ENCODE measurements at regions not wholly inside any gene's neighbourhood (a gene's known extent, or its start where the extent isn't known, plus 50 kb on each side); places are given as distances from the start of the nearest gene placed in this dataset.

DNA sequence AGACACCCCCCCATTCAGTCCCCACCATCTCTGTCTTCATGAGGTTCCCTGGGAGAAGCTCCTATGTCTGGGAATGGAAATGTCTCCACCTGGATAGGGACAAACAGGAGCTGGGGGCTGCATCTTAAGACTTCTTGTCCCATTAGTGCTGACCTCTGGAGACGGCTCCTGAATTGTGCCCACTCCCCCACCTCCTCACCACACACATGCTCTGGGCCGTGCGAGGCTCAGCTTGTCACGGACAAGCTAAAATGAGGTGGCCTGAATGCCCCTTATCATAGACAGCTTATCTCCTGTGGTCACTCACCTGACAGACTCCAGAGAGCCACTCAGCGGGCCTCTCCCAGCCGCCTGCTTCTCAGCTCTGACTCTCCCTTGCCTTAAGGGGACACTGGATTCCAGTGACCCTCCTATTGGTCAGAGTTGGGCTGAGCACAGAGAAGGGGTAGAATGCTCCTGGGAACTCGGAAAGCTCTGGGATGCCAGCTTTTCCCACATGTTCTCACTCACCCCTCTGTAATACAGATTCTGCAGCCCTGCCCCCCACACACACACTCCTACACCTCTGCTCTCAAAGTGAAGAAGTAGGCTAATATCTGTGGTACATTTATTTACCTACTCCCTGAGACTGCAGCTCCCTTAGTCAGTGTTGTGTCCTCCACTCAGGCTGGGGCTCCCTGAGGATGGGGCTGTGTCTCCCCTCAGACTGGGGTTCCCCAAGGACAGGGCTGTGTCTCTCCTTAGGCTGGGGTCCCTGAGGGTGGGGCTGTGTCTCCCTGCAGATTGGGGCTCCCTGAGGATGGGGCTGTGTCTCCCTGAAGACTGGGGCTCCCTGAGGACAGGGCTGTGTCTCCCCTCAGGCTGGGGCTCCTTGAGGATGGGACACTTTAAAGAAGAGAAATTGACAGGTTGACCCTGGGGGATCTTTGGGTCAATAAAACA is 167.5 kb downstream of the VEGFA start:
- Histone ChIP-seq H3K9me3 (no peaks in the 10 kb centered on the region), H3K4me1 (peaks cover 13% of the 10 kb centered on the region), H3K36me3 (ENCODE audit: insufficient read depth in 1 of 2, low read depth in 1 of 2) (no peaks in the 10 kb centered on the region), H3K27ac (peak overlapping the region; percentile 41), H3K4me3 (no peak overlapping the region), H3K27me3 (ENCODE audit: insufficient read depth in 3 of 3, low read length in 2 of 3) (no peaks in the 10 kb centered on the region)
- TF ChIP-seq, protein P1, sequence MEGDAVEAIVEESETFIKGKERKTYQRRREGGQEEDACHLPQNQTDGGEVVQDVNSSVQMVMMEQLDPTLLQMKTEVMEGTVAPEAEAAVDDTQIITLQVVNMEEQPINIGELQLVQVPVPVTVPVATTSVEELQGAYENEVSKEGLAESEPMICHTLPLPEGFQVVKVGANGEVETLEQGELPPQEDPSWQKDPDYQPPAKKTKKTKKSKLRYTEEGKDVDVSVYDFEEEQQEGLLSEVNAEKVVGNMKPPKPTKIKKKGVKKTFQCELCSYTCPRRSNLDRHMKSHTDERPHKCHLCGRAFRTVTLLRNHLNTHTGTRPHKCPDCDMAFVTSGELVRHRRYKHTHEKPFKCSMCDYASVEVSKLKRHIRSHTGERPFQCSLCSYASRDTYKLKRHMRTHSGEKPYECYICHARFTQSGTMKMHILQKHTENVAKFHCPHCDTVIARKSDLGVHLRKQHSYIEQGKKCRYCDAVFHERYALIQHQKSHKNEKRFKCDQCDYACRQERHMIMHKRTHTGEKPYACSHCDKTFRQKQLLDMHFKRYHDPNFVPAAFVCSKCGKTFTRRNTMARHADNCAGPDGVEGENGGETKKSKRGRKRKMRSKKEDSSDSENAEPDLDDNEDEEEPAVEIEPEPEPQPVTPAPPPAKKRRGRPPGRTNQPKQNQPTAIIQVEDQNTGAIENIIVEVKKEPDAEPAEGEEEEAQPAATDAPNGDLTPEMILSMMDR (IDR thresholded peaks at IDR 0.05): no peak
- intact Hi-C loops (cut with DNase I): no loop called here
- 88 to 93% (median 90%) methylated on average over 7 of the region's 7 CpGs for WGBS, 3 donors
- ATAC-seq (no peak), DNase-seq (peak in 1 of 2 donors; percentile 4)

DNA sequence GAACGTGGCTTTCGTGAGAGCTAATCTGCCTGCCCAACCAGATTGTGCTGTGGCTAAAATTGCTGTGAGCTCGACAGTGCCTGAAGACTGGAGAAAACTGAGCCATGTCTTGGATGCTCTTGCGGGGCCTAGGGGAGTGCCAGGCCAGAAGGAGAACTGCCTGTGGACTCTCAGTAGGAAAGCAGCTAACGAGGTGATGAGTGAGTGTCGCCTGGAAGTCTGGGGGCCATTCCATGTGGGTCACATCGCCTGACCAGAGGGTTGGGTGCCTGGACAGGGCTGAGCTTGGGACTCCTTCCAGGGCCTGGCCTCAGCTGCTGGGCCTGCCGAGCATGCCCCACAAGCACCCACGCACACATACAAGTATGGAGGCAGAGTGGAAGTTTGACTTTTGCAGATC is 166.5 kb downstream of the VEGFA start:
- DNase-seq (peak; percentile 42 to 76), ATAC-seq (peak; percentile 87 to 91 (median 89))
- Histone ChIP-seq H3K36me3 (ENCODE audit: insufficient read depth in 1 of 2, low read depth in 1 of 2) (no peaks in the 10 kb centered on the region), H3K27ac (peak overlapping the region; percentile 41), H3K4me1 (peaks cover 13% of the 10 kb centered on the region), H3K4me3 (no peak overlapping the region), H3K9me3 (no peaks in the 10 kb centered on the region), H3K27me3 (ENCODE audit: insufficient read depth in 3 of 3, low read length in 2 of 3) (no peaks in the 10 kb centered on the region)
- WGBS, 3 donors: 25 to 40% (median 29%) methylated on average over 9 of the region's 9 CpGs
- intact Hi-C loops (cut with DNase I): no loop called here
- TF ChIP-seq, protein P1 (IDR thresholded peaks at IDR 0.05): no peak

DNA sequence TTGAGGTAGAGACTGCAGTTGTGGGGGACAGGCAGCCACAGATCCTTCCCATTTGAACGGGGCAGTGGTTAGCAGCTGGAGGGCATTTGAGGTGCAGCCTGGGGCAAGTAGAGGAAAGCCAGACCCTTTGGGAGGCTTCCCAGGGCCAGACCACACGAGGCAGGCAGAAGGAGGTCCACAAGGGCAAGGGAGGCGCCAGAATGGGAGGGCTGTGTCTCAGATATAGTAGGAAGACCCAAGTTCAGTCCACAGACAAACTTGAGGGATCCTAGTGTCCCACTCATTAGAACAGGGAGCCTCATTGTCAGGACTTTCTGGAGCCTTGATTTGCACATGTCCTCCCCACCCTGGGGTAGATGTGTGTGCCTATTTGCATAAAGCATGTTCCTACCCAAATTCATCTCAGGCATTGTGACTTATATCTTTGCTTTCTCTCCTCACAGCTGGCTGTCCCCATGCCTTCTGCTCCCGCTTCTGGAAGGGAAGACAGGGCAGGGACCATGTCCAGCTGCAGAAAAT is 166.0 kb downstream of the VEGFA start:
- no peak overlapping the region for H3K4me3 ChIP-seq
- H3K9me3 ChIP-seq: no peaks in the 10 kb centered on the region
- intact Hi-C loops (cut with DNase I): no loop called here
- DNase-seq (peak in 1 of 2 donors; percentile 30), ATAC-seq (peak in 1 of 4 donors; percentile 3)
- WGBS, 3 donors: 38 to 82% (median 54%) methylated on average over 4 of the region's 4 CpGs
- no peaks in the 10 kb centered on the region for H3K27me3 ChIP-seq (ENCODE audit: insufficient read depth in 3 of 3, low read length in 2 of 3)
- H3K4me1 ChIP-seq: peaks cover 13% of the 10 kb centered on the region
- no peaks in the 10 kb centered on the region for H3K36me3 ChIP-seq (ENCODE audit: insufficient read depth in 1 of 2, low read depth in 1 of 2)
- TF ChIP-seq, protein P1 (IDR thresholded peaks at IDR 0.05): no peak
- H3K27ac ChIP-seq: peak overlapping the region; percentile 41

DNA sequence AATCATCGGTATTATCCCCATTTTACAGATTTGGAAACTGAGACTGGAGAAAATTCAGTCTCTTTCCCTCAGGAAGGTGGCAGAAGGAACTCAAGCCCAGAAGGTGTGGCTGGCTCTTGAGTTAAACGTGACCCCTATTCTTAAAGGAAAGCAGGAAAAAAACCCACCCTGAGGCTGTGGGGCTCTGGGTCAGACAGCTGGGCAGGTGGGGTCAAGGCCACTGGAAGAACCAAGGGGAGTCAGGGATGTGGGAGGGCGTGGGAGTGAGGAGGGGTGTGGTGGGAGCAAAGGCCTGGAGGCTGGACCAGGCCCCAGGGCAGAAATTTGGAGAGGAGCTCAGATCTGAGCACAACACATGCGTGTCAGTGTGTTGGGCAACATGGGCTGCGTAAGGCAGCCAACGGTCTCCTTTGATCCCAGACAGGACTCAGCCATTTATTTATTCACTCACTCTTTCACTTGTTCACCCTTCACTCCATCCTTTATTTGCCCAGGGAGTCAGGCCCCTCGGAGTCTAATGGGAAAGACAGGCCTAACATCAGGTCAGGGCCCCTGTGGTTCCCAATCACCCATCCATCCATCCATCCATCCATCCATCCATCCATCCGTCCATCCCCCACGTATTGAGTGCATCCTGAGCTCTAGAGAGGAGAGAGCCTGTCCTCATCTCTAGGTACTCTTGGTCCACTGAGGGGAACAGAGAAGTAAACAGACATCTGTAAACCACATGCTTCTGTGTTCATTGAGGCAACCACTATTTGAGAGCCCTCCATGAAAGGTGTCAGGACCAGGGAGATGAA is 165.0 kb downstream of the VEGFA start:
- Histone ChIP-seq H3K27ac (no peak overlapping the region), H3K27me3 (ENCODE audit: insufficient read depth in 3 of 3, low read length in 2 of 3) (no peaks in the 10 kb centered on the region), H3K36me3 (ENCODE audit: insufficient read depth in 1 of 2, low read depth in 1 of 2) (no peaks in the 10 kb centered on the region), H3K4me3 (no peak overlapping the region), H3K9me3 (no peaks in the 10 kb centered on the region), H3K4me1 (peaks cover 13% of the 10 kb centered on the region)
- 82 to 91% (median 89%) methylated on average over 9 of the region's 9 CpGs for WGBS, 3 donors
- intact Hi-C loops (cut with DNase I): no loop called here
- no peak for ATAC-seq
- DNase-seq: peak in 1 of 2 donors; percentile 31
- TF ChIP-seq, protein P1 (IDR thresholded peaks at IDR 0.05): no peak
